NCI-H460 (cell line): ENCODE measurements at regions not wholly inside any gene's neighbourhood (a gene's known extent, or its start where the extent isn't known, plus 50 kb on each side); places are given as distances from the start of the nearest gene placed in this dataset.
A peak's percentile ranks its signal among the peaks of the same experiment; 100 is the strongest.

Experiments used
- DNase-seq: peaks from one replicate; pipeline ENCODE4 v3.0.0-alpha.2; 2016; ENCODE audit warnings: low read depth; ENCODE audit errors: extremely low read depth

GRCh38 chr1:25042331-25043227 lies 112.5 kb upstream of the RUNX3 start:
- no peak for DNase-seq

- no peak for DNase-seq
Measured at GRCh38 chr1:25041916-25042315, 111.8 kb upstream of the RUNX3 start.

GRCh38 chr1:25040122-25040685 lies 110.1 kb upstream of the RUNX3 start:
- no peak for DNase-seq

GRCh38 chr1:25039229-25039628 lies 109.2 kb upstream of the RUNX3 start:
- no peak for DNase-seq

- DNase-seq: no peak
Measured at GRCh38 chr1:25038699-25039098, 108.6 kb upstream of the RUNX3 start.

GRCh38 chr1:25037174-25038074 lies 107.3 kb upstream of the RUNX3 start:
- DNase-seq: peak; percentile 49

- DNase-seq: no peak
Measured at GRCh38 chr1:25036117-25036546, 106.1 kb upstream of the RUNX3 start.

- no peak for DNase-seq
Measured at GRCh38 chr1:25035523-25036116, 105.5 kb upstream of the RUNX3 start.

GRCh38 chr1:25034736-25035522 lies 104.9 kb upstream of the RUNX3 start:
- no peak for DNase-seq

- no peak for DNase-seq
Measured at GRCh38 chr1:25033828-25034705, 104.0 kb upstream of the RUNX3 start.

GRCh38 chr1:25033030-25033827 lies 103.2 kb upstream of the RUNX3 start:
- no peak for DNase-seq

- DNase-seq: peak; percentile 30
Measured at GRCh38 chr1:25031966-25032667, 102.0 kb upstream of the RUNX3 start.

- no peak for DNase-seq
Measured at GRCh38 chr1:25031601-25031965, 101.5 kb upstream of the RUNX3 start.

- no peak for DNase-seq
Measured at GRCh38 chr1:25030674-25031589, 100.9 kb upstream of the RUNX3 start.

GRCh38 chr1:25030012-25030411 lies 99.9 kb upstream of the RUNX3 start:
- DNase-seq: no peak

- no peak for DNase-seq
Measured at GRCh38 chr1:25028907-25029599, 99.0 kb upstream of the RUNX3 start.
